ENCODE measurements at regions not wholly inside any gene's neighbourhood (a gene's known extent, or its start where the extent isn't known, plus 50 kb on each side); places are given as distances from the start of the nearest gene placed in this dataset.

DNA sequence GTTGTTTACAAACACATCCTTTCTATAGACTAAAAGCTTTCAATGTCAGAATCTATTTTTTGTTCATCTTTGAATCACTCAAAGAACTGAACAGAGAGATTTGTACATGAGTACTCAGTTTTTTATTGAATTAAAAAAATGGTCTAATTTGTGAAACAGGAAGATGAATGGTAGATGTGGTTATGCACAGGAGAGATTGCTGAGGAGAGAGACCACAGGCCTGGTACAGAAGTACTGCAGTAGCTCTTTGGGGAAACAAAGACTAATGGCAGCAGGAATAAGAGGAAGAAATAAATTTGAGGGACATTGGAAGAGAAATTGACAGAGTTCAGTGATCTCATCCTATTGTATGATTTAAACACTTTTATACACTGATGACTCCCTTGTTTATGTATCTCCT, 222.0 kb upstream of the ARGLU1 start:
- H3K4me3 ChIP-seq (ENCODE audit: low read depth, low read length) = no peak overlapping the region
- no peaks in the 10 kb centered on the region for H3K4me1 ChIP-seq (ENCODE audit: control insufficient read depth, insufficient read depth, low read length)
- H3K36me3 ChIP-seq (ENCODE audit: control insufficient read depth in 2 of 2, insufficient read depth in 1 of 2, low read length in 2 of 2) = no peaks in the 10 kb centered on the region
- CTCF ChIA-PET = no interaction called here
- no peak overlapping the region for H3K27ac ChIP-seq (ENCODE audit: extremely low read depth, low read depth, low read length)
- TF ChIP-seq HOXC10 (CRISPR knock-in tag; IDR thresholded peaks at IDR 0.05) = no peak
- TF ChIP-seq ZNF707 (tag by site-specific recombination; IDR thresholded peaks at IDR 0.05) = no peak
- TF ChIP-seq ZNF175 (tag by site-specific recombination; IDR thresholded peaks at IDR 0.05) = no peak
- TF ChIP-seq ZNF302 (tag by site-specific recombination; IDR thresholded peaks at IDR 0.05; ENCODE audit: low read depth) = no peak
- no peak for TF ChIP-seq ZNF394 (tag by site-specific recombination; IDR thresholded peaks at IDR 0.05; ENCODE audit: borderline replicate concordance)
- no peak for TF ChIP-seq ZNF239 (tag by site-specific recombination; IDR thresholded peaks at IDR 0.05)
- TF ChIP-seq ZNF530 (tag by site-specific recombination; IDR thresholded peaks at IDR 0.05; ENCODE audit: low read depth) = no peak
- no peak for TF ChIP-seq ZNF555 (tag by site-specific recombination; conservative IDR thresholded peaks at IDR 0.05)
- no peak for TF ChIP-seq ZNF214 (tag by site-specific recombination; IDR thresholded peaks at IDR 0.05; ENCODE audit: borderline replicate concordance)
- no peak for TF ChIP-seq IKZF3 (tag by site-specific recombination; IDR thresholded peaks at IDR 0.05)
- no peak for TF ChIP-seq ZNF114 (tag by site-specific recombination; IDR thresholded peaks at IDR 0.05)
- TF ChIP-seq, protein P1, sequence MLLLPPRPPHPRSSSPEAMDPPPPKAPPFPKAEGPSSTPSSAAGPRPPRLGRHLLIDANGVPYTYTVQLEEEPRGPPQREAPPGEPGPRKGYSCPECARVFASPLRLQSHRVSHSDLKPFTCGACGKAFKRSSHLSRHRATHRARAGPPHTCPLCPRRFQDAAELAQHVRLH (tag by site-specific recombination; IDR thresholded peaks at IDR 0.05) = no peak
- TF ChIP-seq ZNF423 (tag by site-specific recombination; IDR thresholded peaks at IDR 0.05) = no peak
- no peak for TF ChIP-seq ZIC2 (tag by site-specific recombination; IDR thresholded peaks at IDR 0.05)
- TF ChIP-seq, protein P2, sequence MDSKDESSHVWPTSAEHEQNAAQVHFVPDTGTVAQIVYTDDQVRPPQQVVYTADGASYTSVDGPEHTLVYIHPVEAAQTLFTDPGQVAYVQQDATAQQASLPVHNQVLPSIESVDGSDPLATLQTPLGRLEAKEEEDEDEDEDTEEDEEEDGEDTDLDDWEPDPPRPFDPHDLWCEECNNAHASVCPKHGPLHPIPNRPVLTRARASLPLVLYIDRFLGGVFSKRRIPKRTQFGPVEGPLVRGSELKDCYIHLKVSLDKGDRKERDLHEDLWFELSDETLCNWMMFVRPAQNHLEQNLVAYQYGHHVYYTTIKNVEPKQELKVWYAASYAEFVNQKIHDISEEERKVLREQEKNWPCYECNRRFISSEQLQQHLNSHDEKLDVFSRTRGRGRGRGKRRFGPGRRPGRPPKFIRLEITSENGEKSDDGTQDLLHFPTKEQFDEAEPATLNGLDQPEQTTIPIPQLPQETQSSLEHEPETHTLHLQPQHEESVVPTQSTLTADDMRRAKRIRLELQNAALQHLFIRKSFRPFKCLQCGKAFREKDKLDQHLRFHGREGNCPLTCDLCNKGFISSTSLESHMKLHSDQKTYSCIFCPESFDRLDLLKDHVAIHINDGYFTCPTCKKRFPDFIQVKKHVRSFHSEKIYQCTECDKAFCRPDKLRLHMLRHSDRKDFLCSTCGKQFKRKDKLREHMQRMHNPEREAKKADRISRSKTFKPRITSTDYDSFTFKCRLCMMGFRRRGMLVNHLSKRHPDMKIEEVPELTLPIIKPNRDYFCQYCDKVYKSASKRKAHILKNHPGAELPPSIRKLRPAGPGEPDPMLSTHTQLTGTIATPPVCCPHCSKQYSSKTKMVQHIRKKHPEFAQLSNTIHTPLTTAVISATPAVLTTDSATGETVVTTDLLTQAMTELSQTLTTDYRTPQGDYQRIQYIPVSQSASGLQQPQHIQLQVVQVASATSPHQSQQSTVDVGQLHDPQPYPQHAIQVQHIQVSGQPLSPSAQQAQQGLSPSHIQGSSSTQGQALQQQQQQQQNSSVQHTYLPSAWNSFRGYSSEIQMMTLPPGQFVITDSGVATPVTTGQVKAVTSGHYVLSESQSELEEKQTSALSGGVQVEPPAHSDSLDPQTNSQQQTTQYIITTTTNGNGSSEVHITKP (tag by site-specific recombination; IDR thresholded peaks at IDR 0.05) = no peak
- TF ChIP-seq, protein P3, sequence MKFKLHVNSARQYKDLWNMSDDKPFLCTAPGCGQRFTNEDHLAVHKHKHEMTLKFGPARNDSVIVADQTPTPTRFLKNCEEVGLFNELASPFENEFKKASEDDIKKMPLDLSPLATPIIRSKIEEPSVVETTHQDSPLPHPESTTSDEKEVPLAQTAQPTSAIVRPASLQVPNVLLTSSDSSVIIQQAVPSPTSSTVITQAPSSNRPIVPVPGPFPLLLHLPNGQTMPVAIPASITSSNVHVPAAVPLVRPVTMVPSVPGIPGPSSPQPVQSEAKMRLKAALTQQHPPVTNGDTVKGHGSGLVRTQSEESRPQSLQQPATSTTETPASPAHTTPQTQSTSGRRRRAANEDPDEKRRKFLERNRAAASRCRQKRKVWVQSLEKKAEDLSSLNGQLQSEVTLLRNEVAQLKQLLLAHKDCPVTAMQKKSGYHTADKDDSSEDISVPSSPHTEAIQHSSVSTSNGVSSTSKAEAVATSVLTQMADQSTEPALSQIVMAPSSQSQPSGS (tag by site-specific recombination; IDR thresholded peaks at IDR 0.05; ENCODE audit: low read depth) = no peak
- TF ChIP-seq, protein P4, sequence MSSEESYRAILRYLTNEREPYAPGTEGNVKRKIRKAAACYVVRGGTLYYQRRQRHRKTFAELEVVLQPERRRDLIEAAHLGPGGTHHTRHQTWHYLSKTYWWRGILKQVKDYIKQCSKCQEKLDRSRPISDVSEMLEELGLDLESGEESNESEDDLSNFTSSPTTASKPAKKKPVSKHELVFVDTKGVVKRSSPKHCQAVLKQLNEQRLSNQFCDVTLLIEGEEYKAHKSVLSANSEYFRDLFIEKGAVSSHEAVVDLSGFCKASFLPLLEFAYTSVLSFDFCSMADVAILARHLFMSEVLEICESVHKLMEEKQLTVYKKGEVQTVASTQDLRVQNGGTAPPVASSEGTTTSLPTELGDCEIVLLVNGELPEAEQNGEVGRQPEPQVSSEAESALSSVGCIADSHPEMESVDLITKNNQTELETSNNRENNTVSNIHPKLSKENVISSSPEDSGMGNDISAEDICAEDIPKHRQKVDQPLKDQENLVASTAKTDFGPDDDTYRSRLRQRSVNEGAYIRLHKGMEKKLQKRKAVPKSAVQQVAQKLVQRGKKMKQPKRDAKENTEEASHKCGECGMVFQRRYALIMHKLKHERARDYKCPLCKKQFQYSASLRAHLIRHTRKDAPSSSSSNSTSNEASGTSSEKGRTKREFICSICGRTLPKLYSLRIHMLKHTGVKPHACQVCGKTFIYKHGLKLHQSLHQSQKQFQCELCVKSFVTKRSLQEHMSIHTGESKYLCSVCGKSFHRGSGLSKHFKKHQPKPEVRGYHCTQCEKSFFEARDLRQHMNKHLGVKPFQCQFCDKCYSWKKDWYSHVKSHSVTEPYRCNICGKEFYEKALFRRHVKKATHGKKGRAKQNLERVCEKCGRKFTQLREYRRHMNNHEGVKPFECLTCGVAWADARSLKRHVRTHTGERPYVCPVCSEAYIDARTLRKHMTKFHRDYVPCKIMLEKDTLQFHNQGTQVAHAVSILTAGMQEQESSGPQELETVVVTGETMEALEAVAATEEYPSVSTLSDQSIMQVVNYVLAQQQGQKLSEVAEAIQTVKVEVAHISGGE (tag by site-specific recombination; conservative IDR thresholded peaks at IDR 0.05; ENCODE audit: low read depth) = no peak
- H3K9me3 ChIP-seq (ENCODE audit: control insufficient read depth, insufficient read depth, low read depth, low read length) = no peaks in the 10 kb centered on the region
- POLR2A ChIA-PET = no interaction called here
